Right ventricle myocardium inferior (tissue), 1 donor: ENCODE measurements at regions not wholly inside any gene's neighbourhood (a gene's known extent, or its start where the extent isn't known, plus 50 kb on each side); places are given as distances from the start of the nearest gene placed in this dataset.
"Not testable (repeated sequence)": the region's sequence is repeated elsewhere in the genome, so short reads cannot be mapped to it uniquely, and the experiment has no call there.

Source experiments
- ATAC-seq: fragments of 200-7000 bp; cut with Tn5 transposase; one replicate; pipeline ENCODE4 v1.9.1; 2020; ENCODE audit warnings: mild to moderate bottlenecking, moderate library complexity
- DNase-seq: peaks from one replicate; pipeline ENCODE4 v3.0.0; 2021; ENCODE audit errors: missing footprints
- intact Hi-C: fragments of 100-400 bp; cut with DNase I; formaldehyde crosslinking; loops from one replicate; pipeline ENCODE4 v1.11.0; 2022
- donor health status: DM: no; HTN: yes; CAD: no; lungs with severe emphysema.

GRCh38 chr6:16885411-16886160, 124.3 kb upstream of the ATXN1 start:
- ATAC-seq (no peak), DNase-seq (no peak)
- intact Hi-C loops, result no loop called here

- ATAC-seq (no peak), DNase-seq (no peak)
- intact Hi-C loops, result no loop called here
Observed at GRCh38 chr6:16884526-16884925, 123.3 kb upstream of the ATXN1 start.

GRCh38 chr6:16883414-16883813, 122.2 kb upstream of the ATXN1 start:
- intact Hi-C loops, result no loop called here
- no peak for DNase-seq
- no peak for ATAC-seq

DNA sequence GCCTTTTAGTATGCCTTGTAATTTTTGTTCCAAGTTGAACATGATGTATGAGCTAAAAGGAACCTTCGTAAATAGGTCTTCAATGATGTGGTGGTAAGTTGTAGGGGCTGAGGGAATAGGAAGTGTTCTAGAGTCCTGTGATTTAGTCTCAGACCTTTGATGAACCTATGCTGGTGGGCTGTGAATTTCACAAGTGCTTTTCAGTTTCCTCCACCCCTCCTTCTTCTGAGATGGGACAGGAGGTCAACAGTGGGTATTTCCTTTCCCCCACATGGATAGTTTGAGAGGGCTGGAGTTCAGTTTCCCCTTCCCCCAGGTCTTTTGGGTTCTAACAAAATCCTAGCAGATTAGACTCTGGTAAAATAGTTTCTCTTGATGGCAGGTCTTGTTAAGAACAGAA, 121.0 kb upstream of the ATXN1 start:
- no peak for ATAC-seq
- DNase-seq, result no peak

DNA sequence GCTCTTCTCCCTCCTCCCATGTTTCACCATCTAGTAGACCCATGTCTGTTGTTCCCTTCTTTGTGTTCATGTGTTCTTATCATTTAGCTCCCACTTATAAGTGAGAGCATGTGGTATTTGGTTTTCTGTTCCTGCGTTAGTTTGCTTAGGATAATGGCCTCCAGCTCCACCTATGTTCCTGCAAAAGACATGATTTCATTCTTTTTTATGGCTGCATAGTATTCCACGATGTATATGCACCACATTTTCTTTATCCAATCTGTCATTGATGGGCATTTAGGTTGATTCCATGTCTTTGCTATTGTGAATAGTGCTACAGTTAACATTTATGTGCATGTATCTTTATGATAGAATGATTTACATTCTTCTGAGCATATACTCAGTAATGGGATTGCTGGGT, 115.6 kb upstream of the ATXN1 start:
- DNase-seq, intact Hi-C loops, ATAC-seq: not testable (repeated sequence)

More for the DNA sequence above, 121.0 kb upstream of the ATXN1 start:
- intact Hi-C loops, result no loop called here

DNA sequence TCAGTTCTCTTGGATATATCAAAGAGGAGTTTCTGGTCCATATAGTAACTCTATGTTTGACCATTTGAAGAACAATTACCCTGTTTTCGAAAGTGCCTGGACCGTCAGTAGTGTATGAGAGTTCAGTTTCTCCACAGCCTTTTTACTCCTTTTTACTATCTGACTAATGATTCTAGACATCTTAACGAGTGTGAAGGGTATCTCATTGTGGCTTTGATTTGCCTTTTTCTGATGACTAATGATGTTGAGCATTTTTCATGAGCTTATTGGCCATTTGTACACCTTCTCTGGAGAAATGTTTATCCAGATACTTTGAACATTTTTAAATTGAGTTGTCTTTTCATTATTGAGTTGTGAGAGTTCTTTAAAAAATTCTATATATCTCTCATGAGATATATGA, 114.9 kb upstream of the ATXN1 start:
- no peak for ATAC-seq
- DNase-seq, result no peak
- intact Hi-C loops, result no loop called here

- intact Hi-C loops, result no loop called here
- DNase-seq (no peak), ATAC-seq (no peak)
Observed at GRCh38 chr6:16873698-16874097, 112.4 kb upstream of the ATXN1 start.

GRCh38 chr6:16872543-16873235, 111.4 kb upstream of the ATXN1 start:
- ATAC-seq, result no peak
- intact Hi-C loops, result no loop called here
- DNase-seq, result no peak

DNA sequence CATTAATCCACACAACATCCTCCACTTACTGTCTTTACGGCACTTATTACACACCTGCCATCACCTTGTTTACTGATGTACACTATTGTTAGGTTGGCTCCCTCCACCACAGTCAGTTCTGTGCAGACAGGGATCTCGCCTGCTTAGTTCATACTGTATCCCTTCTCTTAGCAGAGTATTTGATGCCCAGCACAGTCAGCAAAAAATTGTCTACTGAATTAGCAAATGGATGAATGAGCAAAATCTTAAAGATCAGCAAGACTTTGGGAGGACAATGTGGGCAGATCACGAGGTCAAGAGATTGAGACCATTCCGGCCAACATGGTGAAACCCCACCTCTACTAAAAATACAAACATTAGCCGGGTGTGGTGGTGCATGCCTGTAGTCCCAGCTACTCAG, 109.8 kb upstream of the ATXN1 start:
- intact Hi-C loops, result no loop called here
- DNase-seq (no peak), ATAC-seq (no peak)

- DNase-seq (no peak), ATAC-seq (no peak)
- intact Hi-C loops, result no loop called here
Observed at GRCh38 chr6:16868968-16869367, 107.7 kb upstream of the ATXN1 start.

- no peak for ATAC-seq
- DNase-seq, result no peak
- intact Hi-C loops, result no loop called here
Observed at GRCh38 chr6:16857969-16858592, 96.8 kb upstream of the ATXN1 start.

GRCh38 chr6:16855460-16855859, 94.2 kb upstream of the ATXN1 start:
- ATAC-seq (no peak), DNase-seq (no peak)
- intact Hi-C loops, result no loop called here

GRCh38 chr6:16854986-16855385, 93.7 kb upstream of the ATXN1 start:
- intact Hi-C loops, result no loop called here
- DNase-seq (no peak), ATAC-seq (no peak)

GRCh38 chr6:16852671-16853070, 91.4 kb upstream of the ATXN1 start:
- no peak for DNase-seq
- intact Hi-C loops, result no loop called here
- ATAC-seq, result no peak

- ATAC-seq (no peak), DNase-seq (no peak)
- intact Hi-C loops, result no loop called here
Observed at GRCh38 chr6:16851758-16852157, 90.5 kb upstream of the ATXN1 start.

GRCh38 chr6:16851044-16851540, 89.8 kb upstream of the ATXN1 start:
- intact Hi-C loops, result no loop called here
- ATAC-seq (no peak), DNase-seq (no peak)

- intact Hi-C loops, result no loop called here
Observed at GRCh38 chr6:16850681-16851026, 89.4 kb upstream of the ATXN1 start.

GRCh38 chr6:16849988-16850680, 88.9 kb upstream of the ATXN1 start:
- DNase-seq (no peak), ATAC-seq (no peak)
- intact Hi-C loops, result no loop called here

More at GRCh38 chr6:16850681-16851026, 89.4 kb upstream of the ATXN1 start:
- DNase-seq (no peak), ATAC-seq (no peak)

DNA sequence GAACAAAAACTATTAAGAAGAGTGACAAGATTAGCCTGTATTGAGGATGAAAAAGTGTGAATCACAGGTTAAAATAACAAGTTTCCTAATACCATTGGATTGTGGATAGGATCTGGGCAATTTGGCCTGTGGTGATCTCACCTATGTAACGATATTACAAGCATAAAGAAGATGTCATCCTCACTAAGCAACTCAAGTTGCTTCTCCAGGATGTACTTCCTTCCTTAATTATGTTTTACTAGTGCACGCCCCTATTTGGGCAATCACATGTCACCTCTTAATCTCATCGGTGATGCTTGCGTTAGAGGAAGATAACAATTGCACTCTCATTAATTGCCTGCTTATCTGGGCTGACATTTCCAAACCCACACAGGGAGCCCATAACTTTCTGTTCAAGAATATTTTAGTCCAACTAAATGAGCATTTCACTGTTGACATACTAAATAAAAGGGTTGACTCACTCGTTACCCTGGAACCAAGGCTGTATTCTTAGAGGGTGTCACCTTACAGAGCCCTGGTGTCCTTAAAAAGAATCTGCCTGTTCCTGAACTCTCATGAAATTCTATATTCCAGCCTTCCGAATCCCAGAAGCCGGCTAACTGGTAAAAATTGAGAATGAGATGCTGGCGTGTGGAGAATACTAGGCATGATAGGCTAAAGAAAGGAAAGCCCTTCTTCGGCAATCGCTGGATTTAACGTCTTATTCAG, 88.2 kb upstream of the ATXN1 start:
- DNase-seq (no peak), ATAC-seq (no peak)
- intact Hi-C loops, result no loop called here
